HepG2 (cell line): ENCODE measurements at regions not wholly inside any gene's neighbourhood (a gene's known extent, or its start where the extent isn't known, plus 50 kb on each side); places are given as distances from the start of the nearest gene placed in this dataset.
A peak's percentile ranks its signal among the peaks of the same experiment; 100 is the strongest.

ENCODE experiments used
- ARID4A ChIP-seq: sonication (generic); formaldehyde crosslinking; IDR thresholded peaks from 2 replicates; pipeline ENCODE4 v1.5.0; 2020; ENCODE audit warnings: mild to moderate bottlenecking, missing genetic modification reagents, borderline replicate concordance
- ERF ChIP-seq: IDR thresholded peaks from 2 replicates; pipeline ENCODE4 v1.6.1; 2018; ENCODE audit warnings: missing biosample characterization, missing genetic modification reagents
- FOXA1 ChIP-seq, 2 experiments: fragments of 450-650 bp in 1 of 2; sonication (generic) in 1 of 2; formaldehyde crosslinking in 1 of 2; IDR thresholded peaks; 2 replicates each; pipeline versions ENCODE4 v1.4.0 to v1.6.1; 2016 to 2020; ENCODE audit warnings: missing genetic modification reagents in 1 of 2
- KDM1A ChIP-seq: IDR thresholded peaks from 2 replicates; pipeline ENCODE4 v1.6.1; 2016; ENCODE audit warnings: missing compliant biosample characterization
- MXI1 ChIP-seq: IDR thresholded peaks from 3 replicates; pipeline ENCODE4 v1.6.1; 2012; ENCODE audit warnings: low read depth, low read length, inconsistent platforms, borderline replicate concordance
- PPARG ChIP-seq: conservative IDR thresholded peaks from 2 replicates; pipeline ENCODE4 v1.6.1; 2016; ENCODE audit warnings: missing biosample characterization, missing genetic modification reagents
- REST ChIP-seq, 2 experiments: IDR thresholded peaks; 2 replicates each; pipeline ENCODE4 v1.6.1; 2011 to 2012; ENCODE audit warnings: low read length in 2 of 2, borderline replicate concordance in 1 of 2, low read depth in 1 of 2, mild to moderate bottlenecking in 1 of 2, moderate library complexity in 1 of 2
- SPEN ChIP-seq: sonication (generic); formaldehyde crosslinking; IDR thresholded peaks from 2 replicates; pipeline ENCODE4 v1.5.1; 2020; ENCODE audit warnings: low read depth, mild to moderate bottlenecking, missing genetic modification reagents
- TCF12 ChIP-seq, 2 experiments: fragments of 450-650 bp in 1 of 2; sonication (generic) in 1 of 2; formaldehyde crosslinking in 1 of 2; IDR thresholded peaks; 2 replicates each; pipeline versions ENCODE4 v1.6.1 to v1.8.0; 2017 to 2022; ENCODE audit warnings: antibody characterized with exemption in 1 of 2, mild to moderate bottlenecking in 1 of 2, missing genetic modification reagents in 1 of 2, moderate library complexity in 1 of 2
- ZNF121 ChIP-seq: sonication (generic); formaldehyde crosslinking; IDR thresholded peaks from 2 replicates; pipeline ENCODE4 v1.5.0; 2020; ENCODE audit warnings: mild to moderate bottlenecking, missing genetic modification reagents
- ZNF180 ChIP-seq: sonication (generic); formaldehyde crosslinking; IDR thresholded peaks from 2 replicates; pipeline ENCODE4 v1.4.0; 2020; ENCODE audit warnings: low read depth, missing genetic modification reagents, borderline replicate concordance
- ZNF367 ChIP-seq: sonication (generic); formaldehyde crosslinking; IDR thresholded peaks from 2 replicates; pipeline ENCODE4 v1.4.0; 2020; ENCODE audit warnings: missing genetic modification reagents, borderline replicate concordance
- ZNF414 ChIP-seq: sonication (generic); formaldehyde crosslinking; IDR thresholded peaks from 2 replicates; pipeline ENCODE4 v1.5.0; 2020; ENCODE audit warnings: missing genetic modification reagents
- ZNF512B ChIP-seq: sonication (generic); formaldehyde crosslinking; IDR thresholded peaks from 2 replicates; pipeline ENCODE4 v1.5.1; 2020; ENCODE audit warnings: missing genetic modification reagents, mild to moderate bottlenecking, borderline replicate concordance
- ZNF580 ChIP-seq: IDR thresholded peaks from 2 replicates; pipeline ENCODE4 v1.6.1; 2016; ENCODE audit warnings: low read depth, borderline replicate concordance
- ZNF629 ChIP-seq: sonication (generic); formaldehyde crosslinking; conservative IDR thresholded peaks from 2 replicates; pipeline ENCODE4 v1.5.0; 2020; ENCODE audit warnings: missing genetic modification reagents
- ZSCAN9 ChIP-seq: IDR thresholded peaks from 2 replicates; pipeline ENCODE4 v1.6.1; 2016; ENCODE audit warnings: borderline replicate concordance

- TF ChIP-seq ARID4A (CRISPR knock-in tag), result peak; percentile 50; the same call in 1 of the 2 replicates
- TF ChIP-seq ERF (CRISPR knock-in tag), result peak; percentile 95
- no peak for TF ChIP-seq TCF12 (IDR thresholded peaks at IDR 0.05)
- TF ChIP-seq TCF12 (CRISPR knock-in tag; IDR thresholded peaks at IDR 0.05), result peak; percentile 99
- peak; percentile 78; the same call in 1 of the 2 replicates for TF ChIP-seq KDM1A (CRISPR knock-in tag)
- TF ChIP-seq ZNF367 (CRISPR knock-in tag), result no peak
- TF ChIP-seq SPEN, result peak; percentile 51; the same call in 1 of the 2 replicates
- TF ChIP-seq ZNF180 (CRISPR knock-in tag), result no peak
- peak; percentile 66; the same call in 2 of the 3 replicates for TF ChIP-seq MXI1
- peak; percentile 87 for TF ChIP-seq PPARG (CRISPR knock-in tag)
- TF ChIP-seq ZNF580, result peak; percentile 78
- peak in 1 of 2 experiments; percentile 43; a peak in 1 of 4 replicates for TF ChIP-seq REST (IDR thresholded peaks at IDR 0.05; ENCODE audit: borderline replicate concordance in 1 of 2, low read depth in 1 of 2, low read length in 2 of 2)
- TF ChIP-seq ZNF121 (CRISPR knock-in tag), result peak; percentile 50; the same call in 1 of the 2 replicates
- TF ChIP-seq ZNF512B, result peak; percentile 58; the same call in 1 of the 2 replicates
- TF ChIP-seq ZNF414 (CRISPR knock-in tag), result peak; percentile 70; the same call in 1 of the 2 replicates
- TF ChIP-seq ZSCAN9, result peak; percentile 77; the same call in 1 of the 2 replicates
- no peak for TF ChIP-seq ZNF629 (CRISPR knock-in tag)
- TF ChIP-seq FOXA1 (IDR thresholded peaks at IDR 0.05), result peak; percentile 85
- TF ChIP-seq FOXA1 (CRISPR knock-in tag; IDR thresholded peaks at IDR 0.05), result peak; percentile 96
Observed at GRCh38 chr5:92927291-92927778, 653.7 kb downstream of the NR2F1-AS1 start (continued).
